ENCODE measurements at regions not wholly inside any gene's neighbourhood (a gene's known extent, or its start where the extent isn't known, plus 50 kb on each side); places are given as distances from the start of the nearest gene placed in this dataset.

DNA sequence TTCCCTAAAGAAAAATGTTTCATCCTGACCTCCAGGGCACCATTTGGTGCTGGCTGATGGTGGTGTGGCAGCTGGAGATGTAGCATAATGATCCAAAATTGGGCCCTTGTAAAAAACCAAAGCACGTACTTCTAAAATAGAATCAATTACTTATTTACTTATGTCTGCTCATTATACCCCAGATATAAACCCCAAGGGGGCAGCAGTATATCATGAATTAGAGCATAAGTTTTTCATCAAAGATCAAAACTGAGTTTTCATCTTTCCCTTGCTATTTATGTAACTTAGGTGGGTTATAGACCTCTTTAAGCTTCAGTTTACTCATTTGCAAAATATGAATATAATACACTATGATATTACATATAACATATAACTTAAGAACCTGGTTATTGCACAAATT, 241.1 kb downstream of the TACR3 start:
- intact Hi-C loops (cut with DNase I), result no loop called here
- no peak for DNase-seq
- Histone ChIP-seq H3K36me3 (replicated peaks in 1 of 2; ENCODE audit: insufficient read depth in 1 of 2, low read depth in 2 of 2) (no peaks in the 10 kb centered on the region), H3K27ac (no peak overlapping the region), H3K27me3 (no peaks in the 10 kb centered on the region), H3K4me1 (no peaks in the 10 kb centered on the region), H3K4me3 (no peak overlapping the region), H3K9me3 (no peaks in the 10 kb centered on the region)
- peak in 1 of 7 experiments; percentile 20 for TF ChIP-seq CTCF (IDR thresholded peaks at IDR 0.05)
- TF ChIP-seq POLR2A (IDR thresholded peaks at IDR 0.05), result no peak
- ATAC-seq, result no peak
- WGBS, 2 donors, result 50 to 76% methylated on average over 1 of the region's 1 CpG

- 19 to 39% methylated on average over 1 of the region's 1 CpG for whole genome bisulfite sequencing, 2 donors
- no peak for ATAC-seq
- Histone ChIP-seq H3K27me3 (no peaks in the 10 kb centered on the region), H3K4me1 (no peaks in the 10 kb centered on the region), H3K9me3 (no peaks in the 10 kb centered on the region), H3K36me3 (replicated peaks in 1 of 2; ENCODE audit: insufficient read depth in 1 of 2, low read depth in 2 of 2) (no peaks in the 10 kb centered on the region), H3K27ac (no peak overlapping the region), H3K4me3 (no peak overlapping the region)
- TF ChIP-seq POLR2A (IDR thresholded peaks at IDR 0.05) (no peak), CTCF (IDR thresholded peaks at IDR 0.05) (no peak)
- DNase-seq, result no peak
- intact Hi-C loops (cut with DNase I), result no loop called here
Observed at GRCh38 chr4:103478210-103478609, 241.6 kb downstream of the TACR3 start.

DNA sequence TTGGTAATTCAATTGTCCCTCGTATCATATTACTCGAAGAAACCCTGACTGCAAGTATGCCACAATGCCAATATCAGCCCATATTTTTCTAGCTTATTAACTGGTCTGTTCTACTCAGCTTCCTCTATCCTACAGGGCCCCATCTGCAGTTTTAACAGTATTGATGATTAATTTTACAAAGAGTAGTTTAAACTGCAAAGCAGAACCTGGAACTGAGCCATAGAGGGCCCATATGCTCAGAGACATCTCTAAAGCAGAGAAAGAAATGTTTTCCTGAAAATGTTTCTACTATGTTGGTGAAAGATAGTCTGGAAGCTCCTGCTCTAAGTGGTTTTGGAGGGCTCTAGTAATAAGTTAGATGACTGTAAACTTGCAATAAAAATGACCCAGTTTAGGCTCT, 259.4 kb upstream of the CENPE start:
- no peak for DNase-seq
- Histone ChIP-seq H3K9me3 (no peaks in the 10 kb centered on the region), H3K27me3 (no peaks in the 10 kb centered on the region), H3K4me1 (no peaks in the 10 kb centered on the region), H3K36me3 (replicated peaks in 1 of 2; ENCODE audit: insufficient read depth in 1 of 2, low read depth in 2 of 2) (no peaks in the 10 kb centered on the region), H3K27ac (no peak overlapping the region), H3K4me3 (no peak overlapping the region)
- intact Hi-C loops (cut with DNase I), result no loop called here
- WGBS, 2 donors, result 66 to 75% methylated on average over 2 of the region's 2 CpGs
- no peak for ATAC-seq
- no peak for TF ChIP-seq POLR2A (IDR thresholded peaks at IDR 0.05)
- TF ChIP-seq CTCF (IDR thresholded peaks at IDR 0.05), result no peak

DNA sequence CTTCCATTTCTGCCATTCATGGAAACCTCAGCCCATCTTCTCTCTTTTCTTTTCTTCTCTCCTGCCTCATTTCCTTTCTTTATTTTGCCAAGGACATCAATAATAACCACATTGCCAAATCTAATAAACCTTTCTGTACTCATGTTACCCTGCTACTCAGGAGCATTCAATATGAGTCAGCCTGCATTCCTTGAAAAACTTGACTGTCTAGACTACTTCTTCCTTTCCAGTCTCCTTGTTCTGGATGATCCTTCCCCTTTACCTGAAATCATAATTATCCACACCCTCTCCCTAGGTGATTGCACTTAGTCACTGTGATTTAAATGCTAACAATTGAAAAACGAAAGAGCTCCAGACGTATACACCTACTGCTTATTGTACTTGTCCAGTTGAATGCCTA, 253.2 kb upstream of the CENPE start:
- DNase-seq, result no peak
- no peaks in the 10 kb centered on the region for H3K4me1 ChIP-seq
- H3K27me3 ChIP-seq, result no peaks in the 10 kb centered on the region
- no peaks in the 10 kb centered on the region for H3K36me3 ChIP-seq (replicated peaks in 1 of 2; ENCODE audit: insufficient read depth in 1 of 2, low read depth in 2 of 2)
- intact Hi-C loops (cut with DNase I), result no loop called here
- no peak overlapping the region for H3K4me3 ChIP-seq
- TF ChIP-seq POLR2A (IDR thresholded peaks at IDR 0.05) (no peak), CTCF (IDR thresholded peaks at IDR 0.05) (no peak)
- H3K9me3 ChIP-seq, result no peaks in the 10 kb centered on the region
- 42 to 51% methylated on average over 2 of the region's 2 CpGs for WGBS, 2 donors
- H3K27ac ChIP-seq, result no peak overlapping the region
- ATAC-seq, result no peak

GRCh38 chr4:103450693-103451092, 252.6 kb upstream of the CENPE start:
- WGBS, 2 donors, result 43 to 68% methylated on average over 2 of the region's 2 CpGs
- no peaks in the 10 kb centered on the region for H3K36me3 ChIP-seq (replicated peaks in 1 of 2; ENCODE audit: insufficient read depth in 1 of 2, low read depth in 2 of 2)
- no peak for ATAC-seq
- TF ChIP-seq CTCF (IDR thresholded peaks at IDR 0.05) (no peak), POLR2A (IDR thresholded peaks at IDR 0.05) (no peak)
- no peaks in the 10 kb centered on the region for H3K27me3 ChIP-seq
- no peak overlapping the region for H3K27ac ChIP-seq
- H3K9me3 ChIP-seq, result no peaks in the 10 kb centered on the region
- H3K4me3 ChIP-seq, result no peak overlapping the region
- intact Hi-C loops (cut with DNase I), result no loop called here
- no peaks in the 10 kb centered on the region for H3K4me1 ChIP-seq
- no peak for DNase-seq
